Panc1 (cell line): ENCODE measurements at regions not wholly inside any gene's neighbourhood (a gene's known extent, or its start where the extent isn't known, plus 50 kb on each side); places are given as distances from the start of the nearest gene placed in this dataset.

Experiments used
- POLR2AphosphoS5 ChIP-seq: IDR thresholded peaks from 2 replicates; pipeline ENCODE4 v1.6.1; 2012; ENCODE audit warnings: mild to moderate bottlenecking, low read depth, low read length, moderate library complexity
- REST ChIP-seq, 2 experiments: IDR thresholded peaks; 2 replicates each; pipeline ENCODE4 v1.6.1; 2011 to 2012; ENCODE audit warnings: low read depth in 2 of 2, control low read depth in 1 of 2, low read length in 1 of 2, mild to moderate bottlenecking in 1 of 2, moderate library complexity in 1 of 2; ENCODE audit not compliant: insufficient read depth in 1 of 2
- TF ChIP-seq, protein P1 (sequence below): fragments of 450-650 bp; IDR thresholded peaks from 2 replicates; pipeline ENCODE4 v1.5.1; 2017; ENCODE audit warnings: mild to moderate bottlenecking

DNA sequence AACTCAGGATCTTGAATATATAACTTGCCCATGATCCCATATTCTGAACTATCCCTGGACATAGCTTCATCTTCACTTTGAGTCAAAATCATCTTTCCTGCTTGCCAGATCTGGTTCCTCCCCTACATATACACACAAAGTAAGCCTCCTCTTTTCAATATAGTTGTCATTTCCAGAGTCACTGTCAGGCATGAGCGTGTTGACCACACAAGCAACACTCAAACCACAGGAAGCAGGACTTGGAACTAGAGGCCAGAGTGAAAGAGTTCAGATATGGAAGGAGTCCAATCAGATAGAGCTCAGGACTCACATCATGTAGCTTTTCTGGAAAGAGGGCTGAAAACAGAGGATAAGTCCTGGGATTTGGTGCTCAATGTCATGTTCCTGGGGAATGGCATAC is 1140.6 kb downstream of the BCL11B start:
- TF ChIP-seq POLR2AphosphoS5 (no peak), REST (IDR thresholded peaks at IDR 0.05; ENCODE audit: insufficient read depth in 1 of 2, low read depth in 2 of 2, low read length in 1 of 2) (no peak)
- TF ChIP-seq, protein P1, sequence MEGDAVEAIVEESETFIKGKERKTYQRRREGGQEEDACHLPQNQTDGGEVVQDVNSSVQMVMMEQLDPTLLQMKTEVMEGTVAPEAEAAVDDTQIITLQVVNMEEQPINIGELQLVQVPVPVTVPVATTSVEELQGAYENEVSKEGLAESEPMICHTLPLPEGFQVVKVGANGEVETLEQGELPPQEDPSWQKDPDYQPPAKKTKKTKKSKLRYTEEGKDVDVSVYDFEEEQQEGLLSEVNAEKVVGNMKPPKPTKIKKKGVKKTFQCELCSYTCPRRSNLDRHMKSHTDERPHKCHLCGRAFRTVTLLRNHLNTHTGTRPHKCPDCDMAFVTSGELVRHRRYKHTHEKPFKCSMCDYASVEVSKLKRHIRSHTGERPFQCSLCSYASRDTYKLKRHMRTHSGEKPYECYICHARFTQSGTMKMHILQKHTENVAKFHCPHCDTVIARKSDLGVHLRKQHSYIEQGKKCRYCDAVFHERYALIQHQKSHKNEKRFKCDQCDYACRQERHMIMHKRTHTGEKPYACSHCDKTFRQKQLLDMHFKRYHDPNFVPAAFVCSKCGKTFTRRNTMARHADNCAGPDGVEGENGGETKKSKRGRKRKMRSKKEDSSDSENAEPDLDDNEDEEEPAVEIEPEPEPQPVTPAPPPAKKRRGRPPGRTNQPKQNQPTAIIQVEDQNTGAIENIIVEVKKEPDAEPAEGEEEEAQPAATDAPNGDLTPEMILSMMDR = no peak
